Astrocyte (in vitro differentiated cells and primary cell): ENCODE measurements at regions not wholly inside any gene's neighbourhood (a gene's known extent, or its start where the extent isn't known, plus 50 kb on each side); places are given as distances from the start of the nearest gene placed in this dataset.

Experiments used
- CTCF ChIP-seq: IDR thresholded peaks from 2 replicates; pipeline ENCODE4 v1.5.1; 2011; ENCODE audit warnings: low read depth, mild to moderate bottlenecking, inconsistent platforms, low read length, moderate library complexity; ENCODE audit not compliant: insufficient read depth
- EZH2 ChIP-seq: IDR thresholded peaks from 2 replicates; pipeline ENCODE4 v1.6.1; 2012; ENCODE audit warnings: mild to moderate bottlenecking, low read length, inconsistent platforms; ENCODE audit not compliant: insufficient read depth

- no peak for TF ChIP-seq EZH2
- TF ChIP-seq CTCF, result no peak
Observed at GRCh38 chr1:106526650-106527049, 529.8 kb upstream of the PRMT6 start.
